ENCODE measurements at regions not wholly inside any gene's neighbourhood (a gene's known extent, or its start where the extent isn't known, plus 50 kb on each side); places are given as distances from the start of the nearest gene placed in this dataset.

- H3K4me3 ChIP-seq (ENCODE audit: control insufficient read depth, low read depth, low read length), result peak overlapping the region; percentile 4; the same call in 1 of the 2 replicates
- peak; percentile 13 for DNase-seq (ENCODE audit: low read depth)
- no peak for TF ChIP-seq CTCF (IDR thresholded peaks at IDR 0.05; ENCODE audit: control insufficient read depth, insufficient read depth, low read depth, low read length, missing control alignments)
Measured at GRCh38 chr13:73740666-73741065, 393.5 kb downstream of the KLF12 start.

- DNase-seq (ENCODE audit: low read depth), result no peak
- no peak for TF ChIP-seq CTCF (IDR thresholded peaks at IDR 0.05; ENCODE audit: control insufficient read depth, insufficient read depth, low read depth, low read length, missing control alignments)
- H3K4me3 ChIP-seq (ENCODE audit: control insufficient read depth, low read depth, low read length), result no peak overlapping the region
Measured at GRCh38 chr13:73739394-73739793, 394.8 kb downstream of the KLF12 start.

- no peak for DNase-seq (ENCODE audit: low read depth)
- no peak for TF ChIP-seq CTCF (IDR thresholded peaks at IDR 0.05; ENCODE audit: control insufficient read depth, insufficient read depth, low read depth, low read length, missing control alignments)
- no peak overlapping the region for H3K4me3 ChIP-seq (ENCODE audit: control insufficient read depth, low read depth, low read length)
Measured at GRCh38 chr13:73738626-73739025, 395.6 kb downstream of the KLF12 start.

GRCh38 chr13:73737214-73737613, 397.0 kb downstream of the KLF12 start:
- no peak overlapping the region for H3K4me3 ChIP-seq (ENCODE audit: control insufficient read depth, low read depth, low read length)
- no peak for TF ChIP-seq CTCF (IDR thresholded peaks at IDR 0.05; ENCODE audit: control insufficient read depth, insufficient read depth, low read depth, low read length, missing control alignments)
- DNase-seq (ENCODE audit: low read depth), result no peak

GRCh38 chr13:73733706-73734105, 400.5 kb downstream of the KLF12 start:
- no peak for DNase-seq (ENCODE audit: low read depth)
- H3K4me3 ChIP-seq (ENCODE audit: control insufficient read depth, low read depth, low read length), result no peak overlapping the region
- no peak for TF ChIP-seq CTCF (IDR thresholded peaks at IDR 0.05; ENCODE audit: control insufficient read depth, insufficient read depth, low read depth, low read length, missing control alignments)

GRCh38 chr13:73732350-73732749, 401.9 kb downstream of the KLF12 start:
- no peak overlapping the region for H3K4me3 ChIP-seq (ENCODE audit: control insufficient read depth, low read depth, low read length)
- TF ChIP-seq CTCF (IDR thresholded peaks at IDR 0.05; ENCODE audit: control insufficient read depth, insufficient read depth, low read depth, low read length, missing control alignments), result no peak
- no peak for DNase-seq (ENCODE audit: low read depth)

GRCh38 chr13:73731564-73731963, 402.6 kb downstream of the KLF12 start:
- TF ChIP-seq CTCF (IDR thresholded peaks at IDR 0.05; ENCODE audit: control insufficient read depth, insufficient read depth, low read depth, low read length, missing control alignments), result no peak
- H3K4me3 ChIP-seq (ENCODE audit: control insufficient read depth, low read depth, low read length), result no peak overlapping the region
- DNase-seq (ENCODE audit: low read depth), result no peak
